ENCODE measurements at regions not wholly inside any gene's neighbourhood (a gene's known extent, or its start where the extent isn't known, plus 50 kb on each side); places are given as distances from the start of the nearest gene placed in this dataset.

DNA sequence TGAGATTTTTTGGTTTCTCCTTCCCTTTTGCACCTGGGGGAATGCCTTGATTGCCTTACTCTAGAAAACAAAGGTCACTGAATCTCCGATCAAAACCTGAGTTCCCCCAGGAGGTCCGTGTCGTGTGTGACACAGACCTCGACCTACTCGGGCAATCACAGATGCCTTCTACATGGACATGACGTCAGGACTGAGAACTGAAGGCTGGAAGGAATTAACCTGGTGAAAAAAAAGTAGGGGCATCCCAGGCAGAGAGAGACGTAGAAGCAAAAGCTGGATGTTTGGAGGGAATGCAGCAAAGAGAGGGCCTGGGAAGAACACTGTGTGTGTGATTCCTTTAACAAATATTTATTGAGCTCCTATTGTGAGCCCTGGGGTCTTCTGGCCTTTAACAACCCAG is 178.0 kb downstream of the PRDM2 start:
- DNase-seq = no peak

DNA sequence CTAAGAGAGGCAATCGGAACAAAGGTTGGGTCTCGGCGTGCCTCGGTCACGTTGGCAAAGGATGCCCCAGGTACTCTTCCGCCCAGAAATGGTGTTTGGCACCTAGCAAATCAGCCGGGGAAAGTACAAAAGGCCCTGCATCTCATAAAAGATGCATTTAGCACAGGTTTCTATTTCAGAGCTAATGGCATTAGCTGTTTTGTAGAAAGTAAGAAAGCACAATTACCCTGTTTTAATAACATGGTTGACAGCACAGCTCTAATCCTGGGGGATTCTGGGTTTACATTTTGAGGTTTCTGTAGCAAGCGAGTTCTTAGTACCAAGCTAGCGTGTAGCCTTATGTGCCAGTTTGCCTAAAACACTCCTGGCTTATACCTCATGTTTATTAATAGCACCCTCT is 178.5 kb downstream of the PRDM2 start:
- DNase-seq = no peak

DNA sequence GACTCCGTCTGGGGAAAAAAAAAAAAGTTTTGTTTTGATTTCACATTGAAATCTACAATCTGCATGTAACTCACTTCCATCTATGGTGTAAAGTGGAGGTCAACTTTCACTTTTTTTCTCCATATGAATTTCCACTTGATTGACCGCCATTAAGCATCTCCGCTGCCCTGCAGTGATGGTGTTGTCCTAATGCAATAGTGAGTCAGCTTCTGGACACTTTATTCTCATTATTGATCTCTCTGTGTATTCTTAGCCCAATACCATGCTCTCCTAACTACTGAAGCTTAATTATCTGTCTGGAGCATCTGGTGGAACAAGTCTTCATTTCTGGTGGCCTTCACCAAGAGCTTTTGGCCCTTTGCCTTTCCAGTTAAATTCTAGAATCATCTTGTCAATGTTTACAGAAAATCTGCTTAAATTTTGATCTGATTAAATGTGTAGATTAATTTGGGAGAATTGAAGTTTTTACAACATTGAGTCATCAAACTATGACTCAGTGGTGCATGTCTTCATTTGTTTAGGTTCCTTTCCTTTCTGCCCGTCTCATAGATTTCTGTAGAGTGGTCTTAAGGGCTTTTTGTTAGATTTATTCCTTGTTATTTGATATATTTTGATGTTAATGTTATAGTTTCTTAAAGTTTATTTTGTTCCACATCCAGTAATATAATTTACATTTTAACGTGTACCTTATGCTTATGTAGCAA is 181.5 kb downstream of the PRDM2 start:
- no peak for DNase-seq

DNA sequence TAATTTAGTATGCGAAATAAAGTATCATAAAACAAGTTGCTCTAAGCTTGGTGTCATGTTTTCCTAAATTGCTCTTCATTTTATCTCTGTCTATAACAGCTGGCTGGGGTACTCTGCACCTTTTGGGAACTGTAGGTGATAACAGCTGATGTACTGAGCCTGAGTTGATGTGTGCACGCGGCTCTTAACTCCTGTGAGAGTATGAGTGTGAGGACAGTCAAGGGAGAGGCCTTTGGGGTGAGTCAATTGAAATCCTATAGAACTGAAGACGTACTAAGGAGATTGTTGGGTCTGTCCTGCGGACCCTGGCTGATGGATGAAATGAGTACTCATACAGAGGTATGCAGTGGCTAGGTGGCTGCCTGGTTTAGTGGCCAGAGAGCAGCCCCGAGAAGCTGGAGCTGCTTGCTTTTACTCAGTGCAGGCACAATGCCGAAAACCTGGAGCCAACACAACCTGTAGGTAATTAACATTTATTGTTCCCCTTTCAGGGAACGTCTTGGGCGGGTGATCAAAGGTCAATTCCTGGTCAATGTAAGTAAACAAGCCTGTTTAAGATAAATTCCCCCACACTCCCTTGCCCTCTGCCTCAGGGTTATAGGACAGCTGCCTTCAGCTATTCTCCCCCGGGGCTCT is 188.5 kb downstream of the PRDM2 start:
- no peak for DNase-seq

DNA sequence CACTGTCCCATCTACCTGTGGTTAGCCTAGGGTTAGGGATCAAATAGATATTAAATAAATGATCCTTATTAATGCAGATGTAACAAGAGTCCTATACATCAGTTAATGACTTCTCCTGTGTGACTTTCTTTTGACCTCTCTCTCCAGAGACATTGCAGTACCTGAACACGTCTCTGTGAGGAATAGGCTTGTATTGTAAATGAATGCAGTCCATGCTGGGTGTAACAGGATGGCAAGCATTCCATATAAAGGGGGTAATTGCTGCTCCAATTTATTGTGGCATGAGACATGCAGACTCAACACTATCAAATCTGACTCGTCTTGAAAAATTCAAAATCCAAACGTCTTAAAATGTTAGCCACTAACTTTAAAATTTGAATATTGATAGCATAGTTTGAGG is 189.5 kb downstream of the PRDM2 start:
- DNase-seq = no peak

DNA sequence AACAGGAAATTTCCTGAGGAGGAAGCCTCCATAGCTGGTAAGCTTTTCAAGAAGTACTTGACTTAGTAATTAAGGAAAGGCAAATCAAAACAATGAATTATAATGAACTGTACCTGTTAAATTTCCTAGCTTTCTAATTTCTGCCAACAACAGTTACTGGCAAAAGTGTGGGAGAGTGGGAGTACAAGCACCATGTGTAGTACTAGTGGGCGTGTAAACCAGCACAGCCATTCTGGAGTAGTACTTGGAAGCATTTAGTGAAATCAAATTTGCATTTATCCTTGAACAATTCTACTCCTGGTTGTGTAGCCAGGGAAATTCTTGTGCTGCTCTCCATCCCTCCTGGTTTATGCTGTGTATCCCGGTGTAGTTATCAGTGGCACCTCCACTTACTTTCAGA is 190.8 kb downstream of the PRDM2 start:
- DNase-seq = no peak

DNA sequence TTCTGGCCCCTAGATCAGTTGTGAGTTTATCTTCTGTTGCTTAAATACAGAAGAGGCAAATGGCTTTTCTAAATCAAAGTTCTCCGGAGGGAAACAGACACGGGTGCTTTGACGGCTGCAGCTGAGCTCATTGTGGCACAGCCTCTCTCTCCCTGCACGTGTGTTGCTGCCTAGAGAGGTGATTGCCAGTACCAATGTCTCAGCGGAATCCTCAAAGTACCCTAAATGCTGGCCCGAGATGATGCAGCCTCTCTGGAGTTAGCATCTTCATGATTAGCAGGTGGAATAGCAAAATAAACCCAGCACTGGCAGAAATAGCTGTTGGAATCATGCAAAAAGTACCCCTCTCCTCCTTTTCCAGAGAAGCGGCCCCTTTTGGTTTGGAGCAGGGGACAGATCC is 192.2 kb downstream of the PRDM2 start:
- no peak for DNase-seq

DNA sequence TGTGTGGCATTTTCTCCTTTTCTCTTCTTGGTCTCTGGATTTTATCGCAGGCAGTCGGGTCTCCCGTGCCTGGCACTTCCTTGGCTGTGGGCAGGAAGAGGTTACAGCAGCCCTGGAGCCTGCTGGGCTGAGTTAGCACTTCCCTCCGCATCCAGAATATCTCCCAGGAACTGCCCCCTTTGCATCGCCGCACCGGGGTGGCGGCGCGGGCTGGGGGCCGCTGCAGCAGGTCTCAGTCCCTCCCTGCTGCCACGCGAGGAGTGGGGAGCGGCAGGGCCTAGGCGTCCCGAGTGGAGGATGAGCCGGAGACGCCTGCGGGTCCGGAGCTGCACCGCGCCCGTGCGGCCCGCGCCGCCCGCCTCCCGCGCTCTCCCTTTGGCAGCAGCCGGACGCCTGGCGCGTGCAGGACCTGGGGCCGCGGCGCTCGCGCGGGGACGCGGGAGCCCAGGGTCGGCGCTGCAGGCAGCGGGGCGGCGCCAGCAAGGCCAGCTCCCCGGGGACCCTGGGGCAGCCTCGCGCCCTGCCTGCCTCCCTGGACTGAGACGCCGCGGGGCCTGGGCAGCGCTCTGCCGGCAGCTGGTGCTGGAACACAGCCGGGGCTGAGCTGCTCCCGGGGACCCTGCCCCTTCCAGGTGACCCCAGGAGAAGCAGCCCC is 192.8 kb downstream of the PRDM2 start:
- no peak for DNase-seq

DNA sequence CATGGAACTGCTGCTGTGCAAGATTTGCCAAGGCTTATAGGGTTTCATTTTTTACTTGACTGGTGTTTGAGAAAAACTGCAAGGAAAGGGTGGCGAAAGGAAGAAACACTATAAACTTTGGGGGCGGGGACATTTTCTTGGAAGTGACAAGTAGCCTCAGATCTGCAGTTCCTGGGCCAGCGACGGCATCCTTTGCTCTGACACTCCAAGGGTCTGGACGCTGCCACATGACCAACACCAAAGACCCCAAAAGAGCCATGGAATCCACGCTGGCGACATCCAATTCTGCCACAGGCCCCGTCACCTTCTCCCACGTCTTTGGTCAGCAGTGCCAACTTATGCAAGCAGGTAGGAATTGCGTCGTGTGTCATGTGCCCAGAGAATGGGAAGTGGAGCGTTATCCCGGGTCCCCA is 193.4 kb downstream of the PRDM2 start:
- no peak for DNase-seq

DNA sequence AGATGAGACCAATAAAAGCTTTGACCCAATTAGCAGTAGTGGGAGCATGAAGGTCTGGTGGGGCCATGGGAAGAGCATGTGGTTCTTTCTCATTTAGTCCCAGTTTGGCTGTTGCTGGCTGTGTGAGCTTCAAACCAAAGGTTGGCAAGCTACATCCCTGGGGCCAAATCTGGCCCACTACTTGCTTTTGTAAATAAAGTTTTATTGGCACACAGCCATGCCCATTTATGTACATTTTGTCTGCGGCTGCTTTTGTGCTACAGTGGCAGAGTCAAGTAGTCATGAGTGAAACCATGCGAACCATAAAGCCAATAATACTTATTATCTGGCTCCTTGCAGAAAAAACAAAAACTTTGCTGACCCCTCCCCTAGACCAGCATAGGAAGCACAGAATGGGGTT is 196.9 kb downstream of the PRDM2 start:
- DNase-seq = no peak

DNA sequence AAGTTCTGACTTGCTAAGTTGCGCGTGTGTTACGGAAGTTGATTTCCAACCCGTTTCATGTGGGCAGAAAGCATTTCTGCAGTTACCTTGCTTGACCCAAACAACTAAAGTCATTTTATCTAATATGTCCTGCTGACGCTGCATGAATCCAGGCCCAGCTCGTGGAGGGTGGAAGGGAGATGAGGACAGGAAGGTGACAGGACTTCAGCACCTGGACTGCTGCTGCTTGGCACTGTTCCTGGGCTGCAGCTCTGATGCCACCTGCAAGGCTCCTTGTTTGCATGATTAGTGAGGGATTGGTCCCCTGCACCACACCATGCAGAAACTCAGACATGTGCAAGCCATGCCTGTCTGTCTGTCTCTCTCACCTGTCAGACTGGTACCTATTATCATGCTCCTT is 198.4 kb downstream of the PRDM2 start:
- no peak for DNase-seq

DNA sequence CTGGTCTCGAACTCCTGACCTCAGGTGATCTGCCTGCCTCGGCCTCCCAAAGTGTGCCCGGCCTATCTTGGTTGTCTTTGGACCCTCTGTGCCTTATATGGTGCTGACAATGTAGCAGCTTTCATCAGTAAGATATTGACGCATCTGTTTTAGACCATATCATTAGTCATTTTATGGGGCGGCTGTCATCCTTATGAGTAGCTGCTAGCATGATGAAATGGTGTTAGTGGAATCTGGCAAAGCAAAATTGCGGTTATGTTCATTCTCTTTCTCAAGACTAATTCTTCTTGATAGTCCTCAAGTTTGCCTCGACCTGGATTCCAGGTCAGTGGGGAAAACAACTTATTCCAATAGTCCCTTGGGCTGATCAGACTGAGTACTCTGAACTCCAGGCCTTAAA is 199.9 kb downstream of the PRDM2 start:
- DNase-seq = peak; percentile 81

DNA sequence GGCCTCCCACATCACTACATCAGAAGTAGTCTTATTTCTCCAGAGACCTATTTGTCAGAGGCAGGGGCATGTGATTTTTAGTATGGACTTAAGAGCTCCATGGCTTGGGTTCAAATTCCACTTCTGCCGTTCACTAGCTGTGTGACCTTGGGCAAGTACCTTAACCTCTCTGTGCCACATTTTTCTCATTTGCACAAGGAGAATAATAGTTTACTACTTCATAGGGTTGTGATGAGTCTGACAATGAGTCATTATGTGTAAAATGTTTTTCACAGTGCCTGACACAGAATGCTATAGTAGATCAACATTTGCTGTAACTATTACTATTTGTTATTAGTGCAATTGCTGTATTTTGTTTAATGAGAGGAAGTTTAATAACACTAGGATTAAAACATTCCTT is 200.6 kb downstream of the PRDM2 start:
- DNase-seq = peak; percentile 26

DNA sequence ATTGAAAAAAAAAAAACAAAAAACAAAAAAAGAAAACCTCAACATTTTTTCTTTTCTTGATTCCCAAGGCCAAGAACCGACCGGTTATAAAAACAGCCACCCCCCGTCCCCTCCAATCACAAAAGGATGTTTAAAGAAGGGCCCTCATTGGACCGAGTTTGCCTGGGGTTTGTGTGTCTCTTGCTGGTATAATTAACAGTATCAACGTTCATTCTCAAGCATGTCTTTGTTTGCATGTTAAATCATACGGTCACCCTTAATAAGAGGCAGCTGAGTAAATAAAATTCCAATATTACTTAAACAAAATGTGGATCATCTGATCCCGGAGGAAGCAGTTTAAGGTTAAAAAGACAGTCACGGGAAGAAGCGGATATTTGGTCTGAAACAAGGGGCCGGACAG is 201.1 kb downstream of the PRDM2 start:
- DNase-seq = no peak

DNA sequence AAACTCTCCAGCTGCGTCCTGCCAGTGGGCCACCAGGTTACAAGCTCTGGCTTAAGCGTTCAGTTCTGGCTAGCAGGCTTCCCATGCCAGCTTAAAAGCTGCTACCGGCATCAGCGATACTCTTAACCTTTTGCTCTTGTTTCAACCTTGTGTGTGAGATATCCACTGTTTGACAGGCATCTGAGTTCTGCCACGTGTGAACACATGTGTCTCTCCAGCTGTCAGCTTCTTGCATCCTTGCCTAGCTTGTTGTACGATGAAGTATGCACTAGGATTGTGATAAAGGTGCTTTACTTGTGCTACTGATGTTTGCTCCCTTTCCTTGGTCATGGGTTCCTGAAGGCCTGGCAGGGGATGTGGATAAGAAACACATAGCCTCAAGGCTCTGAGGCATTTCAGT is 201.6 kb downstream of the PRDM2 start:
- DNase-seq = no peak

DNA sequence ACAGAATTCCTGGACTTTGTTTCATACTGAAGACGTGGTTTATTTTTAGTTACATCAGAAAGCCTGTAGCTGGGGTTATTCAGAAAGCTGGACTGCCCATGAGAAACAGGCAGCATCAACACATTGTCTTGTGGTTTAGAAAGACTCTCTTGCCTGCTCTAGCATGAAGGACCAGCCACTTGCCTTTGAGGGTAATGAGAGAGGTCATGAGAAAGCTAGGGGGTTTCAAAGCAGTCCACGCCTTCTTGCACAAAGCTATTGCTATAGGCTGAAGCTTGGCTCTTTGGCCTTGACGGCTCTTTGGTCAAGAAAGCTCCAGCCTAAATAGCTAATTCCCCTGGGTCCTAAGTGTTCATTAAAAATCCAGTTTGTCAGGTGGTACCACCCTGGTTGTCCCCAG is 208.1 kb downstream of the PRDM2 start:
- DNase-seq = no peak

DNA sequence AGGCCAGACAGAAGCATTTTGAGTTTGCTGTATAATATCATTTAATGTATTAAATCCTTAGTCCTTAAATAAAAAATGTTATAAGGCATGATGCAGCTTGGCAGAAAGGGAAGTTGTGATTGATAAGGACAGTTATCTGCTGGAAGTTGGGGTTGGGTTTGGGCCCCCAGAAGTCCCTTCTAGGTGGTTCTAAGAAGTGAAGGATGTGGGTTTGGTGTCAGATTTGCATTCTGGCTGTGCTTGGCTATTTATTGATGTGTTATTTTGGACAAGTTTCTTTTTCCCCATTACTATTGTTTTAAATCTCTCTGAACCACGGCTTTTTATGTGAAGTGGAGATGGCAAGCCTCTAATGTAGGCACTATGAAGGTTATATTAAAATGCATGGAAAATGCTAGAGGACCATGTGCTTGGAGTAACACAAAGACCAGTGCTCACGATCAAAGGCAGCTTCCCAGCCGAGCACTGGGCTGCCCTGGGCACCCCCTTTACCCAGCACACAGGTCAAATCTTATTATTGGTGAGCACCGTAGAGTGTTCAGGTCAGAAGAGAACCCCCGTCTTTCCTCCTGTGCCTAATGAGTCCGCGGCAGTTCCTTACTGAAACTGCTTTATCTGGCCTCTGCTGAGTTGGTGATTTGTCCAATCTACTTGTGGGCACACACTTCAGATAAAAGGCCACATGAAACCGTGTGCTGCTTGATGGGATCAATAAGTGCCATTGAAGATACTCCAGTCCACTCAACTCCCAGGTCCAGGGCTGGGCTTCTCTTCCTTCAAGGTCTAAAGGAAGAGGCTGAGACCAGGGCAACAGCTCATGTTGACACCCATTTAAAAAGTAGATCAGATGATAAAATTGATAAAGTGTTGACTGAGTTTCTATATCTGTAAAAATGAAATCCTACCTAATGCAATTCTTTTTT is 212.0 kb downstream of the PRDM2 start:
- DNase-seq = no peak

DNA sequence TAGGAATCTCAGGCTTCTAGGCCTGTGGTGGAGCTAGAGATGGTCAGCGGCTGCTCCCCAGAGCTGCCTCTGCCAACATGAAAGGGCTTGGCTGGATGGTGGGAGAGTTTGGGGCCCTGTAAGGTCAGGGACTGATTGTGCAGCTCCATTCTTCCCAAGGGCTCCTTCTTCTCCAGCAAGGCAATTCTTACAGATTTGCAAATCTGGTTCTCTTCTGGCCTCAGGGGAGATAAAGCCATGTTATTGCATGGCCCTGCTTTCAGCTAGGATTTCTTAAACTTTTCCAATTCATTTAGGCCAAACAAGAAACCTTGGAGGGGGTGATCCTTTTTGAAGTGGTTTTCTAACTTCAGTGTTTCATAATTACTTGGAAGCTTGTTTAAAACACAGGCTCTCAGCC is 213.4 kb downstream of the PRDM2 start:
- DNase-seq = no peak

DNA sequence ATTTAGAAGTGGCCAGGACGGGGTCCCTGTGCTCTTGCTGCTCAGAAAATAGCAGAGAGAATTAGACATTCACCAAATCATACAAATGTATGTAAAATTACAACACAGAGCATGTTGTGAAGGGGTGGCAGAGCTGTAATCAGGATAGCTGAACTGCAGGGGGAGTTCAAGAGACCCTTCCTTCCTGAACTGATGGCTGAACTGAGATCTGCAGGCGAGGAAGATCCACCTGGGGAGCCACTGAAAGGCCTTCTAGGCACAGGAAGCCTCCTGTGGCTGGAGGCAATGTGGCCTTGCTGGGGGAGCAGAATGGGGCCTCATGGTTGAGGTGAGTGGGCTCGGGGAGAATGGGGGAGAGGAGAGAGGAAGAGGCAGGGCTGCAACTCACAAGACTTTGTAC is 216.5 kb downstream of the PRDM2 start:
- DNase-seq = no peak

DNA sequence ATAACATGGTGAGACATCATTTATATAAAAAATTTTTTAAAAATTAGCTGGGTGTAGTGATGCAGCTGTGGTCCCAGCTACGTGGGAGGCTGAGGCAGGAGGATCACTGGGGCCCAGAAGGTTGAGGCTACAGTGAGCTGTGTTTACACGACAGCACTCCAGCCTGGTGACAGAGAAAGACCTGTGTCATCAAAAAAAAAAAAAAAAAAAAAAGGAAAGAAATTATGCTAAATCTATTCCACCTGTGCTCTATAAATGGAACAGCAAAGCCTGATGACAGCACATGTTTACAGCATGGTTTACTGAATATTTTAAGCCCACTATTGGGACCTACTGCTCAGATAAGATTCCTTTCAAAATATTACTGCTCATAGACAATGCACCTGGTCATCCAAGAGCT is 217.6 kb downstream of the PRDM2 start:
- DNase-seq = no peak

DNA sequence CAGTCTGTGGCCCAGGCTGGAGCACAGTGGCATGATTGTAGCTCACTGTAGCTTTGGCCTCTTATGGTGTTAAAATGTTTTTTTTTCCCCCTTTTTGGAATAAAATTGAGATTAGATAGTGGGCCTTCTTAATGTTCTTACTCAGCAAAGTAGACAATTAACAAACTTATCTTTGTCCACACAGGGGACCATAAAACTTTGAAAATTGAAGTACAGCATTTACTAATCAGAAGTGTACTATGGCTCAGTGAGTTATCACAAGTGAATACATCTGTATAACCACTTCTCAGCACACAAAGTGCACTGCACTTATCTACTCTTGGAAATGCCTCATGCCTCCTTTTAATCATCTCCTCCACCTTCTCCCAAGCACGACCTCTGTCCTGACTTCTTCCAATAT is 218.9 kb downstream of the PRDM2 start:
- no peak for DNase-seq

DNA sequence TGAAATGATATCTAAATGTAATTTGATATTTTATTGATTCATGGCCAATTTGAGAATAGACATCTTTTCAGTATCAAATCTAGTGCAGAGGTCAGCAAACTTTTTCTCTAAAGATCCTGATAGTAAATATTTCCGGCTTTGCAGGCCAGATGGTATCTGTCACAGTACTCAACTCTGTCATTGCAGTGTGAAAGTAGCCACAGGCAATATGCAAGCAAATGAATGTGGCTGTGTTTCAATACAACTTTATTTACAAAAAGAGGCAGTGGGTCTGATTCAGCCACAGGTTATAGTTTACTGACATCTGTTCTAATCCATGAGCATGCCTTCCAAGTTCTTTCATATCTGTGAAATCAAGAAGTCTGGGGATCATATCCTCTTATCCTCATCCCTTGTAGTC is 221.2 kb downstream of the PRDM2 start:
- DNase-seq = no peak

DNA sequence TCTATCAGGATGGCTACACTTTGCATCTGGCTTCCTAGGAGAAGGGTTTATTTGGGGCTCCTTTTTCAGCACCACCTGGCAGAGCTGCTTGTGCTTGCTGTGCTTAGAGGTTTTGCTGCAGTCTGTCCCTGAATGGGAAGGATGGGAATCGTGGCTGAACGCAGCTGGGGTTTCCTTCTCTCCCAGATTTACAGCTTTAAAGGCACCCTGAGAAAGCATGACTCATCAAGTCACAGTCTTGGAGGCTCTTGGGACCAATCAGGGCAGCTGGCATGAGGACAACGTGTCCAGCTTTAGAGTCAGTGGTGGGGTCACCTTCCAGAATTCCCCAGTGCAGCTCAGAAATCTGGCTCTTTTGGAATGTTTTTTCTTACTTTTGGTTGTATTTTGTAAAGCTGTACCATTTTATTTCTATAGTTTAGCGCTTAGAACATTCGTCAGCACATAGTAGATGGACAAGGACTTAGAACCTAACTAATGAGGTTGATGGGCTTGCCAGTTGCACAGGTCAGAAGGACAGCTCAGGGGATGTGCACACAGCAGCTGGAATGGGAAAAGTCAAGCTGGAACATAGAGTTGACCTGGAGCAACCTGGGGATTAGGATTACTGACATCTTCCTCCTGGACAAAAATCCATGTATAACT is 222.6 kb downstream of the PRDM2 start:
- no peak for DNase-seq

Data from fibroblast of skin of abdomen (primary cell).